ENCODE measurements at regions not wholly inside any gene's neighbourhood (a gene's known extent, or its start where the extent isn't known, plus 50 kb on each side); places are given as distances from the start of the nearest gene placed in this dataset.

GRCh38 chr13:63554157-63554556 lies 2138.5 kb upstream of the PCDH20 start:
- Histone ChIP-seq H3K27me3 (ENCODE audit: control insufficient read depth, insufficient read depth, low read length) (no peaks in the 10 kb centered on the region), H2BK5ac (ENCODE audit: low read depth, low read length, poor library complexity, severe bottlenecking) (no peak overlapping the region), H2AK9ac (replicated peaks; ENCODE audit: low read depth, low read length, poor library complexity) (no peak overlapping the region), H2BK15ac (ENCODE audit: low read depth, low read length) (no peak overlapping the region), H3K14ac (replicated peaks; ENCODE audit: low read depth, low read length) (no peak overlapping the region), H2AK5ac (ENCODE audit: low read depth, low read length) (no peak overlapping the region), H3K9me3 (ENCODE audit: control insufficient read depth, insufficient read depth, low read length) (no peaks in the 10 kb centered on the region), H3K27ac (ENCODE audit: insufficient read depth, low read length) (no peak overlapping the region), H4K8ac (ENCODE audit: low read depth in 2 of 2, low read length in 2 of 2) (no peak overlapping the region), H2AFZ (replicated peaks; ENCODE audit: low read length, poor library complexity) (no peak overlapping the region), H3K23ac (ENCODE audit: low read depth, low read length) (no peak overlapping the region), H2BK20ac (ENCODE audit: low read depth, low read length) (no peak overlapping the region), H2BK120ac (ENCODE audit: low read depth, low read length) (no peak overlapping the region), H3K36me3 (ENCODE audit: control insufficient read depth, insufficient read depth, low read length) (no peaks in the 10 kb centered on the region), H4K5ac (ENCODE audit: low read depth, low read length) (no peak overlapping the region), H3K9me1 (ENCODE audit: insufficient read depth, low read length) (no peaks in the 10 kb centered on the region), H3K4me3 (ENCODE audit: insufficient read depth, low read depth, low read length) (no peak overlapping the region), H3K4me2 (ENCODE audit: low read depth, low read length) (no peak overlapping the region), H3K56ac (ENCODE audit: extremely low read depth, insufficient read depth, low read length) (no peak overlapping the region), H3K4ac (ENCODE audit: low read depth, low read length) (no peak overlapping the region), H3K4me1 (ENCODE audit: control insufficient read depth, insufficient read depth, low read length) (no peaks in the 10 kb centered on the region), H4K91ac (ENCODE audit: insufficient read depth, low read depth, low read length) (no peak overlapping the region), H3K9ac (ENCODE audit: low read depth, low read length) (no peak overlapping the region), H3K79me1 (ENCODE audit: low read depth in 1 of 2, low read length in 2 of 2) (no peaks in the 10 kb centered on the region), H3K18ac (ENCODE audit: low read depth, low read length) (no peak overlapping the region), H4K20me1 (ENCODE audit: insufficient read depth, low read length) (no peaks in the 10 kb centered on the region)
- no peak for ATAC-seq (ENCODE audit: low read depth)
- dilution Hi-C loops (cut with HindIII; ENCODE audit: low sequenced_read_pairs, unreplicated experiment) (no loop called here), intact Hi-C loops (cut with micrococcal nuclease) (no loop called here), in situ Hi-C loops (cut with MboI; ENCODE audit: low sequenced_read_pairs) (no loop called here)
- TF ChIP-seq SMC3 (IDR thresholded peaks at IDR 0.05; ENCODE audit: low read depth, low read length): no peak
- no TSS peak for BruUV-seq (replicated peaks)
- WGBS, 2 experiments (ENCODE audit: extremely low coverage in 2 of 2, insufficient read length in 1 of 2): no CpG with 5 or more reads among the region's 1 CpG
- POLR2A ChIA-PET (ENCODE audit: unreplicated experiment): no interaction called here
- DNase-seq: peak; percentile 7
- CTCF ChIA-PET: no interaction called here
